HG03432 (cell line): ENCODE measurements at regions not wholly inside any gene's neighbourhood (a gene's known extent, or its start where the extent isn't known, plus 50 kb on each side); places are given as distances from the start of the nearest gene placed in this dataset.
A peak's percentile ranks its signal among the peaks of the same experiment; 100 is the strongest.

Source experiments
- ATAC-seq: cut with Tn5 transposase; IDR thresholded peaks from one replicate; pipeline ENCODE4 v1.9.1; 2021; ENCODE audit warnings: mild to moderate bottlenecking, moderate library complexity; ENCODE audit not compliant: unreplicated experiment

GRCh38 chr2:183214680-183215079 is 90.4 kb downstream of the NUP35 start:
- ATAC-seq: peak; percentile 93

GRCh38 chr2:183215917-183216316 is 91.7 kb downstream of the NUP35 start:
- no peak for ATAC-seq

GRCh38 chr2:183219888-183220287 is 95.6 kb downstream of the NUP35 start:
- ATAC-seq: no peak

GRCh38 chr2:183222751-183223150 is 98.5 kb downstream of the NUP35 start:
- ATAC-seq: no peak

- no peak for ATAC-seq
Measured at GRCh38 chr2:183224948-183225347, 100.7 kb downstream of the NUP35 start.

GRCh38 chr2:183227176-183227575 is 102.9 kb downstream of the NUP35 start:
- no peak for ATAC-seq

GRCh38 chr2:183229386-183229785 is 105.1 kb downstream of the NUP35 start:
- peak; percentile 60 for ATAC-seq

GRCh38 chr2:183232161-183232865 is 108.1 kb downstream of the NUP35 start:
- ATAC-seq: no peak

- no peak for ATAC-seq
Measured at GRCh38 chr2:183242937-183243336, 118.7 kb downstream of the NUP35 start.

GRCh38 chr2:183243758-183244157 is 119.5 kb downstream of the NUP35 start:
- no peak for ATAC-seq

- no peak for ATAC-seq
Measured at GRCh38 chr2:183244300-183244844, 120.1 kb downstream of the NUP35 start.

- peak; percentile 75 for ATAC-seq
Measured at GRCh38 chr2:183248866-183249567, 124.8 kb downstream of the NUP35 start.

GRCh38 chr2:183250061-183250460 is 125.8 kb downstream of the NUP35 start:
- ATAC-seq: no peak

GRCh38 chr2:183250472-183250871 is 126.2 kb downstream of the NUP35 start:
- ATAC-seq: no peak

GRCh38 chr2:183253441-183254130 is 129.3 kb downstream of the NUP35 start:
- ATAC-seq: no peak

- no peak for ATAC-seq
Measured at GRCh38 chr2:183255411-183255810, 131.2 kb downstream of the NUP35 start.

- ATAC-seq: peak; percentile 70
Measured at GRCh38 chr2:183259921-183260320, 135.7 kb downstream of the NUP35 start.

- no peak for ATAC-seq
Measured at GRCh38 chr2:183260527-183260926, 136.3 kb downstream of the NUP35 start.

- ATAC-seq: no peak
Measured at GRCh38 chr2:183264890-183265535, 140.8 kb downstream of the NUP35 start.

GRCh38 chr2:183267148-183267827 is 143.0 kb downstream of the NUP35 start:
- ATAC-seq: peak; percentile 71

- ATAC-seq: no peak
Measured at GRCh38 chr2:183269956-183270355, 145.7 kb downstream of the NUP35 start.
